HG03432 (cell line): ENCODE measurements at regions not wholly inside any gene's neighbourhood (a gene's known extent, or its start where the extent isn't known, plus 50 kb on each side); places are given as distances from the start of the nearest gene placed in this dataset.
"Not testable (repeated sequence)": the region's sequence is repeated elsewhere in the genome, so short reads cannot be mapped to it uniquely, and the experiment has no call there.

Experiments used
- ATAC-seq: cut with Tn5 transposase; IDR thresholded peaks from one replicate; pipeline ENCODE4 v1.9.1; 2021; ENCODE audit warnings: mild to moderate bottlenecking, moderate library complexity; ENCODE audit not compliant: unreplicated experiment

DNA sequence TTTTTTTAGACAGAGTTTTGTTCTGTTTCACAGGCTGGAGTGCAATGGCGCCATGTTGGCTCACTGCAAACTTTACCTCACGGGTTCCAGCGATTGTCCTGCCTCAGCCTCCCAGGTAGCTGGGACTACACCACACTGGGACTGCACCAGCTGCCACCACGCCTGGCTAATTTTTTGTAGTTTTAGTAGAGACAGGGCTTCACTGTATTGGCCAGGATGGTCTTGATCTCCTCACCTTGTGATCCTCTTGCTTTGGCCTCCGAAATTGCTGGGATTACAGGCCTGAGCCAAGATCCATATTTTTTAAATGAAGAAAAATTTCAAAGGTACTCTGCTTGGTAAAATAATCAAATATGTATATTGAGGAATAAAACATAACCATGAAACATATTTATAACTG lies 195.8 kb upstream of the TPTE start:
- peak; percentile 88 for ATAC-seq

- not testable (repeated sequence) for ATAC-seq
Observed at GRCh38 chr21:10326146-10326545, 195.2 kb upstream of the TPTE start.

- not testable (repeated sequence) for ATAC-seq
Observed at GRCh38 chr21:10328646-10329045, 192.7 kb upstream of the TPTE start.

GRCh38 chr21:10330641-10331119 lies 190.7 kb upstream of the TPTE start:
- not testable (repeated sequence) for ATAC-seq

GRCh38 chr21:10331134-10331533 lies 190.2 kb upstream of the TPTE start:
- not testable (repeated sequence) for ATAC-seq

DNA sequence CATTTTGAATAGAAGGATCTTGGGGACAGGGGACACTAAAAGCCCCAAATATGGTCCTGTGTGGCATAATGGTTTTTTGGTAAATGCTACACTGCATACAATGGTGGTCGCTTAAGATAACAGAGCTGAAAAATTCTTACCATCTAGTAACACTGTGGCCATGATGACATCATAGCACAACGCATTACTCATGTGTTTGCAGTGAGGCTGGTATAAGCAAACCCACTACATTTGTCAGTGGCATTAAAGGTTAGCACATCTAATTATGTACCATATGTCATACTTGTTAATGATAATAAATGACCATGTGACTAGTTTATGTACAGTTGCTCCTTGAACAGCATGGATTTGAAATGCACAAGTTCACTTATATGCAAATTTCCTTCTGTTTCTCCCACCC lies 188.4 kb upstream of the TPTE start:
- ATAC-seq = not testable (repeated sequence)

- not testable (repeated sequence) for ATAC-seq
Observed at GRCh38 chr21:10334391-10334790, 187.0 kb upstream of the TPTE start.

DNA sequence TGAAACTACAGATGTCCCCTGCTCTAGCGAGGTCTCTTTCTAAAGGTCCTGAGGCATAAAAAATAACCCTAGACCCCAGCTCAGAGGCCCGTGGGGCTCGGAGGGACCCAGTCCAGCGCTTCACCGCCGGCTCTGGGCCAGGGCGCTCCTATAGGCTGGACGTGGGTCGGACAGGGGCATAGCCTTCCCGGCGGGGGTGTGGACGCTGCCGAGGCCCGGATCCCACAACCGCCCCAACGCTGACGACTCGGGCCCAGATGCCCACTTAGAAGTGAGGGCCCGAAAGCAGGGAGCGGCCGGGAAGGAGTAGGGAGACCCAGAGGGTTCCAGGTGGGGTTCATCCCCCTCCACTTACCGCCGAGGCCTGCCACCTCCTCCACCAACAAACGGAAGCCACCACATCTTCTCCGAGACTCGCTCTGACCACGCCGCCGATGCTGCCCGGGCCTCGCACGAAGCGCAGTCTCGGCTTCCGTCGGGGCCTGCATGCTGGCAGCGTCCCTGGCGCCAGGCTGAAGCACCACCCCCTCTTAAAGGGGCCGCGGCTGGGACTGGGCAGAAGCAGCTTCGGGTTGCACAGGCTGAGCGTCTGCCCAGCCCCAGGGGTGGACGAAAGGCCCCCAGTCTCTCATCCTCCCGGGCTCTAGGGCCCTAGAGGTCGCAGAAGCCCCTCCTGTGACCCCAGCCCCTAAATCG lies 179.0 kb upstream of the TPTE start:
- peak; percentile 32 for ATAC-seq

GRCh38 chr21:10343146-10343935 lies 178.0 kb upstream of the TPTE start:
- ATAC-seq = not testable (repeated sequence)

GRCh38 chr21:10344266-10344665 lies 177.1 kb upstream of the TPTE start:
- not testable (repeated sequence) for ATAC-seq

GRCh38 chr21:10345178-10345612 lies 176.2 kb upstream of the TPTE start:
- ATAC-seq = not testable (repeated sequence)

GRCh38 chr21:10346249-10346648 lies 175.1 kb upstream of the TPTE start:
- ATAC-seq = not testable (repeated sequence)

DNA sequence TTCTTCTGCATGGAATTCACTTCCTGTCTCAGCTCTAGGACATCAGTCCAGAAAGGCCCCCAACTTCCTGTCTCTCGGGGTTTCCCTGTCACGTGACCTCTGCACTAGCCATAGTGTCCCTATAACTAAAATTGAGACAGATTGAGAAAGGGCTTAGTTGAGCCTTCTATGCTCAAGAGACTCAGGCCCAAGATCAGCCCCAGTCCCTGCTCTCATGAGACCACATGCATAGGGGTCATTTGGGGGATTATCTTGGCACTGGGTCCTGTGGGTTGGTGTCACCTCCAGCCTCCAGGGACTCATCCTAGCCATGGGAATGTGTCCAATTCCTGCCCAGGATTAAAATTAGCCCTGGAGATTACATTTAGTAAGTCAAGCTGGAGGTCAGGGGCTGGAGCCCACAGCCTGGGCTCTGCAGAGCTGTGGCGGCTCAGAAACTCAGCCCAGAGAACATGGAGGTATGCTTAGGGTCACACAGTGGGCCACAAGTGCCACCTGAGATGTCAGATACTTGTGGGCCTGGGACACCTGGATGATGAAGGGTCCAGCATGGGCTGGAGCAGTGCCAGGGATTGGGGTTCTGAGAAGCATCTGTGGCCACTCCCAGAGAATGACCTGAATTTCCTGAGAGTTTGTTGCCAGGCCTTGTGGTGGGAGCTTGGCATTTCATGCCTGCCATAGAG lies 174.3 kb upstream of the TPTE start:
- ATAC-seq = not testable (repeated sequence)

DNA sequence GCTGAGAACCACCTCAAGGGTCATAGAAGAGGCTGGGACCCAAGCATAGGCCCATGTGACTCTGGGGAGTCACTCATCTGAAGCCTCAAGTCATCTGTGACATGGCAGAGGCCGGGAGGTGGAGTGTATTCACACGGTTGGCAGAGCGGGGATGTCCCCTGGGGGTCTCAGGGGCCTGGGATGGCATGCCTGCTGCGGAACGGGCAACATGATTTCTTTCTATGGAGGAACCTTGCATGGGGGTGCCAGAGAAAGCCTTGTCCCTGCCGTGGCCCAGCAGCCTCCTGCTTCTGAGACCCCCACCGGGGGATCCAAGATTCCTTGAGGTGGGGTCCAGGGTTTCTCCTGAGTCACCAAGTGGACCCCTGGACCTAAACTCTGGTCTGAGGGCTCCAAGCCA lies 173.7 kb upstream of the TPTE start:
- not testable (repeated sequence) for ATAC-seq

DNA sequence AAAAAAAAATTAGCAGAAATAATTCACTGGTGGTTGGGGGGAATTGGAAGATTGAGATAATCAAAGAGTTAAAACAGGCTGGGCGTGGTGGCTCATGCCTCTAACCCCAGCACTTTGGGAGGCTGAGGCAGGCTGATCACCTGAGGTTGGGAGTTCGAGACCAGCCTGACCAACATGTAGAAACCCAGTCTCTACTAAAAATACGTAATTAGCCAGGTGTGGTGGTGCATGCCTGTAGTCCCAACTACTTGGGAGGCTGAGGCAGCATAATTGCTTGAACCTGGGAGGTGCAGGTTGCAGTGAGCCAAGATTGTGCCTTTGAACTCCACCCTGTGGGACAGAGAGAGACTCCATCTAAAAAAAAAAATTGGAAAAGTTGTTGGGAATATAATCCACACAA lies 173.2 kb upstream of the TPTE start:
- ATAC-seq = not testable (repeated sequence)

- not testable (repeated sequence) for ATAC-seq
Observed at GRCh38 chr21:10354851-10355578, 166.4 kb upstream of the TPTE start.

DNA sequence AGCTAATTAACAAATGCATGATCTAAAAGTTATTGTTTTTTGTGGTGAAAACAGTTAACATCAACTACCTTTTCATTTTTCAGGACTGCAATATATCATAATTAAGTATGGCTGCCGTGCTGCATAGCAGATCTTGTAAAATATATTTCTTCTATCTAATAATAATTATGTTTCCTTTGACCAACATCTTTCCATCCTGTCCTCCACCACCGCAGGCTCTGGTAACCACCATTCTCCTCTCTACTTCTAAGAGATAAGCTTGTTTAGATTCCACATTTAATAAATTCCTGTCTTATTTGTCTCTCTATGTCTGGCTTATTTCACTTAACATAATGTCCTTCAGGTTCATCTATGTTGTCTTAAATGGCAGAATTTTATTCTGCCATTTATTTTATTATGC lies 162.3 kb upstream of the TPTE start:
- ATAC-seq = not testable (repeated sequence)

- not testable (repeated sequence) for ATAC-seq
Observed at GRCh38 chr21:10359911-10360310, 161.5 kb upstream of the TPTE start.

DNA sequence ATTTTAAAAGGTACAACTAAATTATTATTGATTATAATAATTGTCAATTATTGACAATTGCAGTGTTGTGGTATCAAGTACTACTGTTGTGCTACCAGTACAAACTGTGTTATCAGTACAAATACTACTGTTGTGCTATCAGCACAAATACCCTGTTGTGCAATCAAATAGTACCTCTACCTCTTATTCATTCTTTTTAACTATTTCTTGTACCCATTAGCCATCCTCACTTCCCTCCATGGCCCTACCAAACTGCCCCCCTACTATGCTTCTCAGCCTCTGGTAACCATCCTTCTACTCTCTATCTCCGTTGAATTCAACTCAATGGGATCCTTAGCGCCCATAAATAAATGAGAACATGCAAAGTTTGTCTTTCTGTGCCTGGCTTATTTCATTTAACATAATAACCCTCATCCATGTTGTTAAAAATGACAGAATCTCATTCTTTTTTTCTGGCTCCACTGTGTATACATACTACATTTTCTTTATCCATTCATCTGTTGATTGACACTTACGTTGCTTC lies 160.1 kb upstream of the TPTE start:
- ATAC-seq = not testable (repeated sequence)

- not testable (repeated sequence) for ATAC-seq
Observed at GRCh38 chr21:10362816-10363215, 158.6 kb upstream of the TPTE start.
